ENCODE measurements at regions not wholly inside any gene's neighbourhood (a gene's known extent, or its start where the extent isn't known, plus 50 kb on each side); places are given as distances from the start of the nearest gene placed in this dataset.

- H3K79me2 ChIP-seq (ENCODE audit: control insufficient read depth, insufficient read depth, low read length) = no peaks in the 10 kb centered on the region
- no peak overlapping the region for H3K4me2 ChIP-seq (ENCODE audit: insufficient read depth, low read length)
- no peaks in the 10 kb centered on the region for H4K20me1 ChIP-seq (replicated peaks; ENCODE audit: control insufficient read depth, insufficient read depth, low read length)
- BruUV-seq (replicated peaks) = no TSS peak
- H2AFZ ChIP-seq (ENCODE audit: low read depth, low read length) = no peak overlapping the region
- no peak overlapping the region for H3K9ac ChIP-seq (ENCODE audit: insufficient read depth in 1 of 2, low read depth in 2 of 2, low read length in 2 of 2)
- no peak for DNase-seq (ENCODE audit: extremely low read depth in 1 of 4, low spot score in 3 of 4)
- no peak overlapping the region for H3K4me3 ChIP-seq
- no peak overlapping the region for H3K27ac ChIP-seq (ENCODE audit: extremely low read depth, low read depth, low read length)
- H3K9me3 ChIP-seq (replicated peaks; ENCODE audit: control insufficient read depth, insufficient read depth, low read depth, low read length) = no peaks in the 10 kb centered on the region
- 0% methylated on average over 2 of the region's 2 CpGs for WGBS (ENCODE audit: insufficient coverage, low coverage, missing lambda C conversion rate)
- POLR2A ChIA-PET = no interaction called here
- intact Hi-C loops (cut with micrococcal nuclease) (no loop called here), in situ Hi-C loops (cut with MboI) (no loop called here)
- H3K27me3 ChIP-seq (ENCODE audit: control insufficient read depth in 2 of 2, insufficient read depth in 2 of 2, low read length in 2 of 2) = no peaks in the 10 kb centered on the region
- ATAC-seq = no peak
- no peak for TF ChIP-seq NONO (IDR thresholded peaks at IDR 0.05; ENCODE audit: low read depth in 2 of 2, low read length in 1 of 2)
- TF ChIP-seq ZNF561 (CRISPR knock-in tag; conservative IDR thresholded peaks at IDR 0.05) = no peak
- no peak for TF ChIP-seq VEZF1 (CRISPR knock-in tag; IDR thresholded peaks at IDR 0.05)
- TF ChIP-seq COPS2 (conservative IDR thresholded peaks at IDR 0.05) = no peak
- no peak for TF ChIP-seq ZNF586 (CRISPR knock-in tag; conservative IDR thresholded peaks at IDR 0.05)
- TF ChIP-seq, protein P1, sequence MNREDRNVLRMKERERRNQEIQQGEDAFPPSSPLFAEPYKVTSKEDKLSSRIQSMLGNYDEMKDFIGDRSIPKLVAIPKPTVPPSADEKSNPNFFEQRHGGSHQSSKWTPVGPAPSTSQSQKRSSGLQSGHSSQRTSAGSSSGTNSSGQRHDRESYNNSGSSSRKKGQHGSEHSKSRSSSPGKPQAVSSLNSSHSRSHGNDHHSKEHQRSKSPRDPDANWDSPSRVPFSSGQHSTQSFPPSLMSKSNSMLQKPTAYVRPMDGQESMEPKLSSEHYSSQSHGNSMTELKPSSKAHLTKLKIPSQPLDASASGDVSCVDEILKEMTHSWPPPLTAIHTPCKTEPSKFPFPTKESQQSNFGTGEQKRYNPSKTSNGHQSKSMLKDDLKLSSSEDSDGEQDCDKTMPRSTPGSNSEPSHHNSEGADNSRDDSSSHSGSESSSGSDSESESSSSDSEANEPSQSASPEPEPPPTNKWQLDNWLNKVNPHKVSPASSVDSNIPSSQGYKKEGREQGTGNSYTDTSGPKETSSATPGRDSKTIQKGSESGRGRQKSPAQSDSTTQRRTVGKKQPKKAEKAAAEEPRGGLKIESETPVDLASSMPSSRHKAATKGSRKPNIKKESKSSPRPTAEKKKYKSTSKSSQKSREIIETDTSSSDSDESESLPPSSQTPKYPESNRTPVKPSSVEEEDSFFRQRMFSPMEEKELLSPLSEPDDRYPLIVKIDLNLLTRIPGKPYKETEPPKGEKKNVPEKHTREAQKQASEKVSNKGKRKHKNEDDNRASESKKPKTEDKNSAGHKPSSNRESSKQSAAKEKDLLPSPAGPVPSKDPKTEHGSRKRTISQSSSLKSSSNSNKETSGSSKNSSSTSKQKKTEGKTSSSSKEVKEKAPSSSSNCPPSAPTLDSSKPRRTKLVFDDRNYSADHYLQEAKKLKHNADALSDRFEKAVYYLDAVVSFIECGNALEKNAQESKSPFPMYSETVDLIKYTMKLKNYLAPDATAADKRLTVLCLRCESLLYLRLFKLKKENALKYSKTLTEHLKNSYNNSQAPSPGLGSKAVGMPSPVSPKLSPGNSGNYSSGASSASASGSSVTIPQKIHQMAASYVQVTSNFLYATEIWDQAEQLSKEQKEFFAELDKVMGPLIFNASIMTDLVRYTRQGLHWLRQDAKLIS (CRISPR knock-in tag; IDR thresholded peaks at IDR 0.05) = no peak
- no peak for TF ChIP-seq ZNF668 (CRISPR knock-in tag; IDR thresholded peaks at IDR 0.05)
- no peak for TF ChIP-seq ZBTB9 (CRISPR knock-in tag; IDR thresholded peaks at IDR 0.05)
- no peak for TF ChIP-seq FOS (IDR thresholded peaks at IDR 0.05; ENCODE audit: extremely low read depth, insufficient read length)
- no peak for TF ChIP-seq ESRRA (IDR thresholded peaks at IDR 0.05; ENCODE audit: borderline replicate concordance, low read depth)
- TF ChIP-seq MYNN (IDR thresholded peaks at IDR 0.05) = no peak
- no peak for TF ChIP-seq MYNN (CRISPR knock-in tag; IDR thresholded peaks at IDR 0.05)
- no peak for TF ChIP-seq ZNF134 (CRISPR knock-in tag; conservative IDR thresholded peaks at IDR 0.05)
- no peak for TF ChIP-seq KLF16 (IDR thresholded peaks at IDR 0.05)
- TF ChIP-seq ZNF57 (CRISPR knock-in tag; IDR thresholded peaks at IDR 0.05) = no peak
- no peak for TF ChIP-seq ARID3B (CRISPR knock-in tag; IDR thresholded peaks at IDR 0.05; ENCODE audit: borderline replicate concordance)
- H3K36me3 ChIP-seq (ENCODE audit: control insufficient read depth, insufficient read depth, low read length) = no peaks in the 10 kb centered on the region
- no peaks in the 10 kb centered on the region for H3K4me1 ChIP-seq (replicated peaks in 1 of 2; ENCODE audit: control insufficient read depth in 2 of 2, insufficient read depth in 2 of 2, low read length in 2 of 2)
- CTCF ChIA-PET (ENCODE audit: low intra/inter-chr PET ratio) = no interaction called here
- FAIRE-seq = no peak
- no peaks in the 10 kb centered on the region for H3K9me1 ChIP-seq (ENCODE audit: control insufficient read depth, insufficient read depth, low read length)
Measured at GRCh38 chr3:159139326-159139725, 337.5 kb downstream of the MFSD1 start.
